HEK293 (cell line): ENCODE measurements at regions not wholly inside any gene's neighbourhood (a gene's known extent, or its start where the extent isn't known, plus 50 kb on each side); places are given as distances from the start of the nearest gene placed in this dataset.

Source experiments
- CTCF ChIA-PET: fragments of 350-600 bp; formaldehyde crosslinking; extraction: SDS; loops from one replicate; lab custom pipeline; 2021; ENCODE audit warnings: antibody characterized with exemption; lab: Yijun Ruan, JAX
- POLR2A ChIA-PET: fragments of 300-600 bp; formaldehyde crosslinking; extraction: SDS; loops from one replicate; lab custom pipeline; 2020; ENCODE audit warnings: antibody characterized with exemption, inconsistent platforms; lab: Yijun Ruan, JAX
- H3K27ac ChIP-seq: fragments of 200-500 bp; sonication (Bioruptor generic); 2 replicates; pipeline ENCODE4 v1.5.1; 2014; ENCODE audit warnings: low read depth, low read length, control low read depth, inconsistent platforms; ENCODE audit errors: extremely low read depth
- H3K36me3 ChIP-seq, 2 experiments: fragments of 200-500 bp in 1 of 2; sonication (Bioruptor generic) in 1 of 2; 1 replicate in 1 of 2; 2 replicates in 1 of 2; pipeline ENCODE4 v1.5.1; 2014 to 2017; ENCODE audit warnings: inconsistent platforms in 2 of 2, low read length in 2 of 2; ENCODE audit not compliant: control insufficient read depth in 2 of 2, insufficient read depth in 1 of 2
- H3K4me1 ChIP-seq: fragments of 200-500 bp; sonication (Bioruptor generic); 2 replicates; pipeline ENCODE4 v1.5.1; 2014; ENCODE audit warnings: mild to moderate bottlenecking, low read length, inconsistent platforms; ENCODE audit not compliant: control insufficient read depth, insufficient read depth
- H3K4me3 ChIP-seq: 2 replicates; pipeline ENCODE4 v1.5.1; 2011; ENCODE audit warnings: low read depth, mild to moderate bottlenecking, control low read depth, low read length, moderate library complexity
- H3K9me3 ChIP-seq: fragments of 200-500 bp; sonication (Bioruptor generic); 2 replicates; pipeline ENCODE4 v1.5.1; 2014; ENCODE audit warnings: low read depth, low read length, inconsistent platforms; ENCODE audit not compliant: control insufficient read depth, insufficient read depth
- GLI2 ChIP-seq: fragments of 450-650 bp; formaldehyde crosslinking; IDR thresholded peaks from 2 replicates; pipeline ENCODE4; 2017; ENCODE audit warnings: missing biosample characterization, missing genetic modification characterization, low read depth, borderline replicate concordance
- RBAK ChIP-seq: fragments of 450-650 bp; formaldehyde crosslinking; IDR thresholded peaks from 2 replicates; pipeline ENCODE4 v1.5.1; 2016; ENCODE audit warnings: missing biosample characterization, missing genetic modification characterization
- YY2 ChIP-seq: fragments of 450-650 bp; formaldehyde crosslinking; IDR thresholded peaks from 2 replicates; pipeline ENCODE4 v1.5.1; 2016; ENCODE audit warnings: missing biosample characterization, missing genetic modification characterization
- ZNF10 ChIP-seq: fragments of 450-650 bp; formaldehyde crosslinking; IDR thresholded peaks from 2 replicates; pipeline ENCODE4 v1.5.1; 2017; ENCODE audit warnings: missing biosample characterization, missing genetic modification characterization
- ZNF23 ChIP-seq: fragments of 450-650 bp; formaldehyde crosslinking; IDR thresholded peaks from 2 replicates; pipeline ENCODE4 v1.5.1; 2016; ENCODE audit warnings: missing biosample characterization, missing genetic modification characterization, borderline replicate concordance
- ZNF248 ChIP-seq: fragments of 450-650 bp; formaldehyde crosslinking; IDR thresholded peaks from 2 replicates; pipeline ENCODE4 v1.5.1; 2017; ENCODE audit warnings: missing biosample characterization, missing genetic modification characterization
- ZNF266 ChIP-seq: fragments of 450-650 bp; formaldehyde crosslinking; IDR thresholded peaks from 2 replicates; pipeline ENCODE4 v1.5.1; 2016; ENCODE audit warnings: missing biosample characterization, missing genetic modification characterization, low read depth
- ZNF302 ChIP-seq: fragments of 450-650 bp; formaldehyde crosslinking; IDR thresholded peaks from 2 replicates; pipeline ENCODE4 v1.5.1; 2016; ENCODE audit warnings: missing biosample characterization, missing genetic modification characterization, low read depth
- ZNF391 ChIP-seq: fragments of 450-650 bp; formaldehyde crosslinking; IDR thresholded peaks from 2 replicates; pipeline ENCODE4 v1.5.1; 2016; ENCODE audit warnings: low read depth, missing biosample characterization, missing genetic modification characterization, borderline replicate concordance
- ZNF416 ChIP-seq: fragments of 450-650 bp; formaldehyde crosslinking; IDR thresholded peaks from 2 replicates; pipeline ENCODE4 v1.5.1; 2016; ENCODE audit warnings: missing biosample characterization, missing genetic modification characterization
- ZNF548 ChIP-seq: fragments of 450-650 bp; formaldehyde crosslinking; IDR thresholded peaks from 2 replicates; pipeline ENCODE4 v1.5.1; 2016; ENCODE audit warnings: missing biosample characterization, missing genetic modification characterization
- ZNF610 ChIP-seq: fragments of 450-650 bp; formaldehyde crosslinking; IDR thresholded peaks from 2 replicates; pipeline ENCODE4 v1.5.1; 2016; ENCODE audit warnings: missing biosample characterization, missing genetic modification characterization, borderline replicate concordance
- ZNF626 ChIP-seq: fragments of 450-650 bp; sonication (Bioruptor Pico); formaldehyde crosslinking; IDR thresholded peaks from 2 replicates; pipeline ENCODE4 v1.5.1; 2018; ENCODE audit warnings: missing biosample characterization, missing genetic modification characterization, inconsistent platforms
- ZNF658 ChIP-seq: fragments of 450-650 bp; formaldehyde crosslinking; IDR thresholded peaks from 2 replicates; pipeline ENCODE4; 2016; ENCODE audit warnings: missing biosample characterization, missing genetic modification characterization
- ZNF701 ChIP-seq: fragments of 450-650 bp; formaldehyde crosslinking; IDR thresholded peaks from 2 replicates; pipeline ENCODE4 v1.5.1; 2016; ENCODE audit warnings: missing biosample characterization, missing genetic modification characterization
- ZNF777 ChIP-seq: fragments of 450-650 bp; formaldehyde crosslinking; IDR thresholded peaks from 2 replicates; pipeline ENCODE4 v1.5.1; 2017; ENCODE audit warnings: missing biosample characterization, missing genetic modification characterization, borderline replicate concordance
- ZNF791 ChIP-seq: fragments of 450-650 bp; formaldehyde crosslinking; IDR thresholded peaks from 2 replicates; pipeline ENCODE4 v1.5.1; 2016; ENCODE audit warnings: missing biosample characterization, missing genetic modification characterization
- ZNF843 ChIP-seq: fragments of 450-650 bp; formaldehyde crosslinking; IDR thresholded peaks from 2 replicates; pipeline ENCODE4 v1.5.1; 2016; ENCODE audit warnings: missing biosample characterization, missing genetic modification characterization
- ZSCAN16 ChIP-seq: fragments of 450-650 bp; formaldehyde crosslinking; IDR thresholded peaks from 2 replicates; pipeline ENCODE4 v1.5.1; 2016; ENCODE audit warnings: missing biosample characterization, missing genetic modification characterization
- TF ChIP-seq, protein P1 (sequence below): fragments of 450-650 bp; IDR thresholded peaks from 2 replicates; pipeline ENCODE4 v1.5.1; 2018; ENCODE audit warnings: missing biosample characterization, missing genetic modification characterization
- TF ChIP-seq, protein P2 (sequence below): fragments of 450-650 bp; formaldehyde crosslinking; IDR thresholded peaks from 2 replicates; pipeline ENCODE4 v1.5.1; 2016; ENCODE audit warnings: missing biosample characterization, missing genetic modification characterization
- TF ChIP-seq, protein P3 (sequence below): fragments of 450-650 bp; formaldehyde crosslinking; IDR thresholded peaks from 2 replicates; pipeline ENCODE4 v1.5.1; 2016; ENCODE audit warnings: missing biosample characterization, missing genetic modification characterization, low read depth

DNA sequence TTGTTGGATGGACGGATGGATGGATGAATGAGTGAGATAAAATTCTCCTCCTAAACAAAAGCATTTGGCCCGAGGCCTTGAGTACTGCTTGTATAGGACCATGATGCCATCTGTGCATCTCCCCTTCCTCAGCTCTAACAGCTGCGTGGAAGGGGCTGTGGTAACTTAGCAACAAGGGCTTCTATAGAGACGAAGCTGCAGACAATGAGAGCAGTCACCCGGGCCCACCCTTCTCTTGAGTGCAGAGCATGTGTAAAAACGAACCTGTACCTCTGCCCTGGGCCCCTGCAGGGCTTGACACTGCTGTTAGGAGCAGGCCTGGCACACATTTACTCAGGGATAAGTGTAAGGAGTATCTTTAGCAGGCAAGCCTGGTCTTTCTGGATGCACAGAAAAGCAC, 391.5 kb downstream of the CADM1 start:
- TF ChIP-seq ZSCAN16 (tag by site-specific recombination) (no peak), ZNF701 (tag by site-specific recombination) (no peak), RBAK (tag by site-specific recombination) (no peak), ZNF548 (tag by site-specific recombination) (no peak), ZNF658 (tag by site-specific recombination) (no peak), ZNF610 (tag by site-specific recombination) (no peak), ZNF843 (tag by site-specific recombination) (no peak), ZNF10 (no peak), YY2 (no peak), GLI2 (tag by site-specific recombination) (no peak), ZNF416 (tag by site-specific recombination) (no peak), ZNF302 (tag by site-specific recombination) (no peak), ZNF777 (tag by site-specific recombination) (no peak), ZNF626 (tag by site-specific recombination) (no peak), ZNF391 (tag by site-specific recombination) (no peak), ZNF791 (tag by site-specific recombination) (no peak), ZNF248 (tag by site-specific recombination) (no peak)
- TF ChIP-seq, protein P1, sequence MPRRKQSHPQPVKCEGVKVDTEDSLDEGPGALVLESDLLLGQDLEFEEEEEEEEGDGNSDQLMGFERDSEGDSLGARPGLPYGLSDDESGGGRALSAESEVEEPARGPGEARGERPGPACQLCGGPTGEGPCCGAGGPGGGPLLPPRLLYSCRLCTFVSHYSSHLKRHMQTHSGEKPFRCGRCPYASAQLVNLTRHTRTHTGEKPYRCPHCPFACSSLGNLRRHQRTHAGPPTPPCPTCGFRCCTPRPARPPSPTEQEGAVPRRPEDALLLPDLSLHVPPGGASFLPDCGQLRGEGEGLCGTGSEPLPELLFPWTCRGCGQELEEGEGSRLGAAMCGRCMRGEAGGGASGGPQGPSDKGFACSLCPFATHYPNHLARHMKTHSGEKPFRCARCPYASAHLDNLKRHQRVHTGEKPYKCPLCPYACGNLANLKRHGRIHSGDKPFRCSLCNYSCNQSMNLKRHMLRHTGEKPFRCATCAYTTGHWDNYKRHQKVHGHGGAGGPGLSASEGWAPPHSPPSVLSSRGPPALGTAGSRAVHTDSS, result no peak
- TF ChIP-seq, protein P2, sequence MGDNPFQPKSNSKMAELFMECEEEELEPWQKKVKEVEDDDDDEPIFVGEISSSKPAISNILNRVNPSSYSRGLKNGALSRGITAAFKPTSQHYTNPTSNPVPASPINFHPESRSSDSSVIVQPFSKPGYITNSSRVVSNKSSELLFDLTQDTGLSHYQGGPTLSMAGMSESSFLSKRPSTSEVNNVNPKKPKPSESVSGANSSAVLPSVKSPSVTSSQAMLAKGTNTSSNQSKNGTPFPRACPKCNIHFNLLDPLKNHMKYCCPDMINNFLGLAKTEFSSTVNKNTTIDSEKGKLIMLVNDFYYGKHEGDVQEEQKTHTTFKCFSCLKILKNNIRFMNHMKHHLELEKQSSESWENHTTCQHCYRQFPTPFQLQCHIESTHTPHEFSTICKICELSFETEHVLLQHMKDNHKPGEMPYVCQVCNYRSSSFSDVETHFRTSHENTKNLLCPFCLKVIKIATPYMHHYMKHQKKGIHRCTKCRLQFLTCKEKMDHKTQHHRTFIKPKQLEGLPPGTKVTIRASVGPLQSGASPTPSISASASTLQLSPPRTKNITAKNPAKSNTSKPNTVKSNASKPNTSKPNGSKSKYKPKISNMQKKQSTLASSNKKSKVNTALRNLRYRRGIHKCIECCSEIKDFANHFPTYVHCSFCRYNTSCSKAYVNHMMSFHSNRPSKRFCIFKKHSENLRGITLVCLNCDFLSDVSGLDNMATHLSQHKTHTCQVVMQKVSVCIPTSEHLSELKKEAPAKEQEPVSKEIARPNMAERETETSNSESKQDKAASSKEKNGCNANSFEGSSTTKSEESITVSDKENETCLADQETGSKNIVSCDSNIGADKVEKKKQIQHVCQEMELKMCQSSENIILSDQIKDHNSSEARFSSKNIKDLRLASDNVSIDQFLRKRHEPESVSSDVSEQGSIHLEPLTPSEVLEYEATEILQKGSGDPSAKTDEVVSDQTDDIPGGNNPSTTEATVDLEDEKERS (tag by site-specific recombination), result no peak
- no peak overlapping the region for H3K27ac ChIP-seq
- no peaks in the 10 kb centered on the region for H3K36me3 ChIP-seq
- CTCF ChIA-PET, result interaction anchor here (0.9 kb wide), 1 partner anchor 12 kb away, joined by 3 read pairs; no protein-coding TSS in a partner anchor
- H3K4me3 ChIP-seq, result no peak overlapping the region
- H3K4me1 ChIP-seq, result no peaks in the 10 kb centered on the region
- H3K9me3 ChIP-seq, result no peaks in the 10 kb centered on the region
- POLR2A ChIA-PET, result no interaction called here

DNA sequence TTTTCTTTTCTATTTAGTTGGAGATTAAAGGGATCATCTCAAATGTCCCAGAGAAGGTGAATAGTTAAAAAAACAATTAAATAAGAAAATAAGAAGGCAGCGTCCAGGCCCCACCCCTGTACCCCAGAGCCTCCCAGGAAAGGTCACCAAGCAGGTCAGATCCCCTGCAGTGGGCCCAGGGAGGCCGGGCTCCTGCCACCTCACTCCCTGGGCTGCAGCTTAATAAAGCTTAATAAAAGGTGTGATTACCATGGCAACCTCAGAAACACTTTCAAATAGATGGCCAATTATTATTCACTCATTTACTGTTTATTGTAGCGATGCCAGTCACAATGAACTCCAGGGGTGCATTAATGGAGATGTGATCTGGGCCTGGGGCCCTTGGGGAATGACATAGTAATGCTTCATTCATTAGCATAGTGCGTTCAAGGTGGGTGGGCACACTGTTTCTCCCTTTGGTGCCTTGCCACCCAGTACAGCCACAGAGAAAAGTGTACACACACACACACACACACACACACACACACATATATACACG, 386.2 kb downstream of the CADM1 start:
- Histone ChIP-seq H3K9me3 (no peaks in the 10 kb centered on the region), H3K27ac (no peak overlapping the region), H3K4me1 (no peaks in the 10 kb centered on the region), H3K4me3 (no peak overlapping the region), H3K36me3 (no peaks in the 10 kb centered on the region)
- CTCF ChIA-PET, result no interaction called here
- POLR2A ChIA-PET, result no interaction called here
- no peak for TF ChIP-seq ZNF23 (tag by site-specific recombination)
- no peak for TF ChIP-seq ZNF266 (tag by site-specific recombination)
- TF ChIP-seq, protein P3, sequence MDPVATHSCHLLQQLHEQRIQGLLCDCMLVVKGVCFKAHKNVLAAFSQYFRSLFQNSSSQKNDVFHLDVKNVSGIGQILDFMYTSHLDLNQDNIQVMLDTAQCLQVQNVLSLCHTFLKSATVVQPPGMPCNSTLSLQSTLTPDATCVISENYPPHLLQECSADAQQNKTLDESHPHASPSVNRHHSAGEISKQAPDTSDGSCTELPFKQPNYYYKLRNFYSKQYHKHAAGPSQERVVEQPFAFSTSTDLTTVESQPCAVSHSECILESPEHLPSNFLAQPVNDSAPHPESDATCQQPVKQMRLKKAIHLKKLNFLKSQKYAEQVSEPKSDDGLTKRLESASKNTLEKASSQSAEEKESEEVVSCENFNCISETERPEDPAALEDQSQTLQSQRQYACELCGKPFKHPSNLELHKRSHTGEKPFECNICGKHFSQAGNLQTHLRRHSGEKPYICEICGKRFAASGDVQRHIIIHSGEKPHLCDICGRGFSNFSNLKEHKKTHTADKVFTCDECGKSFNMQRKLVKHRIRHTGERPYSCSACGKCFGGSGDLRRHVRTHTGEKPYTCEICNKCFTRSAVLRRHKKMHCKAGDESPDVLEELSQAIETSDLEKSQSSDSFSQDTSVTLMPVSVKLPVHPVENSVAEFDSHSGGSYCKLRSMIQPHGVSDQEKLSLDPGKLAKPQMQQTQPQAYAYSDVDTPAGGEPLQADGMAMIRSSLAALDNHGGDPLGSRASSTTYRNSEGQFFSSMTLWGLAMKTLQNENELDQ (tag by site-specific recombination), result no peak
